ENCODE measurements at regions not wholly inside any gene's neighbourhood (a gene's known extent, or its start where the extent isn't known, plus 50 kb on each side); places are given as distances from the start of the nearest gene placed in this dataset.

GRCh38 chr2:13649918-13650317, 933.2 kb downstream of the TRIB2 start:
- ChIA-PET CTCF (no interaction called here), POLR2A (no interaction called here)
- H3K4me1 Mint-ChIP-seq = no peaks in the 10 kb centered on the region
- Histone ChIP-seq H3K36me3 (replicated peaks in 1 of 2; ENCODE audit: control extremely low read depth in 1 of 2, control insufficient read depth in 1 of 2, extremely low read depth in 1 of 2, insufficient read depth in 2 of 2, low read length in 1 of 2) (no peaks in the 10 kb centered on the region), H4K20me1 (ENCODE audit: control insufficient read depth, insufficient read depth, low read length, poor library complexity, severe bottlenecking) (no peaks in the 10 kb centered on the region), H3K9ac (ENCODE audit: low read length) (no peak overlapping the region), H3K27me3 (replicated peaks in 1 of 4; ENCODE audit: control extremely low read depth in 1 of 4, control insufficient read depth in 3 of 4, insufficient read depth in 4 of 4, low read length in 3 of 4) (no peaks in the 10 kb centered on the region), H3K9me3 (ENCODE audit: control extremely low read depth in 1 of 3, control insufficient read depth in 2 of 3, insufficient read depth in 1 of 3, low read length in 2 of 3) (peaks cover 0 to 5% (median 0%) of the 10 kb centered on the region in 3 donors), H3K4me1 (ENCODE audit: control insufficient read depth in 2 of 2, insufficient read depth in 2 of 2, low read length in 2 of 2) (no peaks in the 10 kb centered on the region), H2AFZ (ENCODE audit: insufficient read depth, low read depth, low read length, poor library complexity, severe bottlenecking) (no peak overlapping the region), H3K4me3 (ENCODE audit: control extremely low read depth in 1 of 5, extremely low read depth in 1 of 5, insufficient read depth in 1 of 5, low read depth in 2 of 5, low read length in 4 of 5) (no peak overlapping the region), H3K4me2 (replicated peaks; ENCODE audit: low read depth, low read length, poor library complexity, severe bottlenecking) (no peak overlapping the region), H3K27ac (ENCODE audit: low read length in 2 of 2) (no peak overlapping the region), H3K79me2 (ENCODE audit: control insufficient read depth, insufficient read depth, low read length) (no peaks in the 10 kb centered on the region)
- WGBS (ENCODE audit: insufficient coverage) = 83% methylated on average over 1 of the region's 1 CpG
- TF ChIP-seq EZH2 (IDR thresholded peaks at IDR 0.05; ENCODE audit: borderline replicate concordance, insufficient read depth, low read depth, low read length, poor library complexity, severe bottlenecking) (no peak), CTCF (IDR thresholded peaks at IDR 0.05) (no peak)
- intact Hi-C loops (cut with micrococcal nuclease) = no loop called here
- H3K27ac Mint-ChIP-seq = no peak overlapping the region
- H3K27me3 Mint-ChIP-seq = no peaks in the 10 kb centered on the region
- ATAC-seq (ENCODE audit: low read depth) (no peak), DNase-seq (no peak)
- no peak overlapping the region for H3K4me3 Mint-ChIP-seq
- peaks cover 8% of the 10 kb centered on the region for H3K9me3 Mint-ChIP-seq (ENCODE audit: insufficient read depth)

GRCh38 chr2:13650586-13651180, 933.9 kb downstream of the TRIB2 start:
- no peak for DNase-seq
- H3K4me1 Mint-ChIP-seq = no peaks in the 10 kb centered on the region
- 75% methylated on average over 1 of the region's 3 CpGs for WGBS (ENCODE audit: insufficient coverage)
- no peak for ATAC-seq (ENCODE audit: low read depth)
- H2AFZ ChIP-seq (ENCODE audit: insufficient read depth, low read depth, low read length, poor library complexity, severe bottlenecking) = no peak overlapping the region
- intact Hi-C loops (cut with micrococcal nuclease) = no loop called here
- TF ChIP-seq CTCF (IDR thresholded peaks at IDR 0.05) (no peak), EZH2 (IDR thresholded peaks at IDR 0.05; ENCODE audit: borderline replicate concordance, insufficient read depth, low read depth, low read length, poor library complexity, severe bottlenecking) (no peak)
- H4K20me1 ChIP-seq (ENCODE audit: control insufficient read depth, insufficient read depth, low read length, poor library complexity, severe bottlenecking) = no peaks in the 10 kb centered on the region
- H3K27ac ChIP-seq (ENCODE audit: low read length in 2 of 2) = no peak overlapping the region
- H3K27ac Mint-ChIP-seq = no peak overlapping the region
- no peak overlapping the region for H3K4me3 Mint-ChIP-seq
- no peaks in the 10 kb centered on the region for H3K27me3 Mint-ChIP-seq
- H3K4me1 ChIP-seq (ENCODE audit: control insufficient read depth in 2 of 2, insufficient read depth in 2 of 2, low read length in 2 of 2) = no peaks in the 10 kb centered on the region
- no peaks in the 10 kb centered on the region for H3K36me3 ChIP-seq (replicated peaks in 1 of 2; ENCODE audit: control extremely low read depth in 1 of 2, control insufficient read depth in 1 of 2, extremely low read depth in 1 of 2, insufficient read depth in 2 of 2, low read length in 1 of 2)
- peaks cover 8% of the 10 kb centered on the region for H3K9me3 Mint-ChIP-seq (ENCODE audit: insufficient read depth)
- H3K27me3 ChIP-seq (replicated peaks in 1 of 4; ENCODE audit: control extremely low read depth in 1 of 4, control insufficient read depth in 3 of 4, insufficient read depth in 4 of 4, low read length in 3 of 4) = no peaks in the 10 kb centered on the region
- no peak overlapping the region for H3K4me3 ChIP-seq (ENCODE audit: control extremely low read depth in 1 of 5, extremely low read depth in 1 of 5, insufficient read depth in 1 of 5, low read depth in 2 of 5, low read length in 4 of 5)
- POLR2A ChIA-PET = no interaction called here
- CTCF ChIA-PET = no interaction called here
- no peak overlapping the region for H3K4me2 ChIP-seq (replicated peaks; ENCODE audit: low read depth, low read length, poor library complexity, severe bottlenecking)
- no peaks in the 10 kb centered on the region for H3K79me2 ChIP-seq (ENCODE audit: control insufficient read depth, insufficient read depth, low read length)
- H3K9ac ChIP-seq (ENCODE audit: low read length) = no peak overlapping the region
- peaks cover 0 to 5% (median 0%) of the 10 kb centered on the region in 3 donors for H3K9me3 ChIP-seq (ENCODE audit: control extremely low read depth in 1 of 3, control insufficient read depth in 2 of 3, insufficient read depth in 1 of 3, low read length in 2 of 3)

Measured in B cell (primary cell).